Eye (tissue), 1 donor: ENCODE measurements at regions not wholly inside any gene's neighbourhood (a gene's known extent, or its start where the extent isn't known, plus 50 kb on each side); places are given as distances from the start of the nearest gene placed in this dataset.
A peak's percentile ranks its signal among the peaks of the same experiment; 100 is the strongest.

Source experiments
- DNase-seq: peaks from one replicate; pipeline ENCODE4 v3.0.0-alpha.2; 2015

- no peak for DNase-seq
Observed at GRCh38 chr3:165283328-165283727, 87.1 kb upstream of the SLITRK3 start.

- no peak for DNase-seq
Observed at GRCh38 chr3:165279471-165279870, 83.3 kb upstream of the SLITRK3 start.

- DNase-seq: no peak
Observed at GRCh38 chr3:165273411-165273810, 77.2 kb upstream of the SLITRK3 start.

- no peak for DNase-seq
Observed at GRCh38 chr3:165259541-165260193, 63.5 kb upstream of the SLITRK3 start.

GRCh38 chr3:165256554-165257065, 60.4 kb upstream of the SLITRK3 start:
- DNase-seq: no peak

- DNase-seq: peak; percentile 48
Observed at GRCh38 chr3:165254812-165255211, 58.6 kb upstream of the SLITRK3 start.
